BLaER1 (cell line): ENCODE measurements at regions not wholly inside any gene's neighbourhood (a gene's known extent, or its start where the extent isn't known, plus 50 kb on each side); places are given as distances from the start of the nearest gene placed in this dataset.
"Not testable (repeated sequence)": the region's sequence is repeated elsewhere in the genome, so short reads cannot be mapped to it uniquely, and the experiment has no call there.

Experiments used
- H3K27ac ChIP-seq: shearing (Covaris generic); formaldehyde crosslinking; 2 replicates; pipeline ENCODE4 v1.8.1; 2022
- H3K27me3 ChIP-seq: shearing (Covaris generic); formaldehyde crosslinking; 2 replicates; pipeline ENCODE4 v1.8.1; 2022
- H3K36me3 ChIP-seq: shearing (Covaris generic); formaldehyde crosslinking; 2 replicates; pipeline ENCODE4 v1.8.1; 2022
- H3K4me1 ChIP-seq: shearing (Covaris generic); formaldehyde crosslinking; 2 replicates; pipeline ENCODE4 v1.8.1; 2022
- H3K4me2 ChIP-seq: shearing (Covaris generic); formaldehyde crosslinking; 2 replicates; pipeline ENCODE4 v1.8.1; 2022
- H3K4me3 ChIP-seq: shearing (Covaris generic); formaldehyde crosslinking; 2 replicates; pipeline ENCODE4 v1.8.1; 2022
- H3K9ac ChIP-seq: shearing (Covaris generic); formaldehyde crosslinking; 2 replicates; pipeline ENCODE4 v1.8.1; 2022
- H3K9me3 ChIP-seq: shearing (Covaris generic); formaldehyde crosslinking; 2 replicates; pipeline ENCODE4 v1.8.1; 2022
- H4K20me1 ChIP-seq: shearing (Covaris generic); formaldehyde crosslinking; 2 replicates; pipeline ENCODE4 v1.8.1; 2022
- Cebpa-rat ChIP-seq: shearing (Covaris generic); IDR thresholded peaks from 2 replicates; pipeline ENCODE4 v1.8.1; 2022

DNA sequence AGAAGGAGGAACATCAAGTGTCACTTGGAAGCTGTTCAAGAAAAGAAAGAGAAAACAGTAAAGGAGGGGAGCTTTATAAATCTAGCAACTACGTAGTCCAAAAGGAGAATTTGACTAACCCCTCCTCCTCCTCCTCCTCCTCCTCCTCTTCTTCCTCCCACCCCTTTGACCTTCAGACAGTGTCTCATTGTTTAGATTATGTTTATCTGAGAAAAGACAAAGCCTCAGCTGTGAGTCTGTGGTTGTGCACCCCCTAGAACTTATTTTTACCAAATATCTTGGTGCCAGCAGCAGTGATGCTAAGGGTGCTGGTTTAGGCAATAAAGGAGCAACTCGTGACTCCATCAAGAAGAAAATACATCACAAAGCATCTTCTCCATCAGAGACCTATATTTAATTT is 68.9 kb upstream of the BMP2K start:
- Histone ChIP-seq H3K9ac (no peak overlapping the region), H3K4me2 (no peak overlapping the region), H3K36me3 (no peaks in the 10 kb centered on the region), H3K9me3 (peaks cover 11% of the 10 kb centered on the region), H4K20me1 (no peaks in the 10 kb centered on the region), H3K27ac (no peak overlapping the region), H3K4me1 (no peaks in the 10 kb centered on the region), H3K4me3 (no peak overlapping the region), H3K27me3 (no peaks in the 10 kb centered on the region)
- no peak for TF ChIP-seq Cebpa-rat

GRCh38 chr4:78707793-78708192 is 68.4 kb upstream of the BMP2K start:
- no peak for TF ChIP-seq Cebpa-rat
- Histone ChIP-seq H3K27me3 (no peaks in the 10 kb centered on the region), H3K36me3 (no peaks in the 10 kb centered on the region), H3K4me1 (no peaks in the 10 kb centered on the region), H3K9me3 (peaks cover 6% of the 10 kb centered on the region), H4K20me1 (no peaks in the 10 kb centered on the region), H3K9ac (no peak overlapping the region), H3K4me2 (no peak overlapping the region), H3K27ac (no peak overlapping the region), H3K4me3 (no peak overlapping the region)

- no peaks in the 10 kb centered on the region for H4K20me1 ChIP-seq
- no peak overlapping the region for H3K27ac ChIP-seq
- no peak overlapping the region for H3K4me2 ChIP-seq
- no peaks in the 10 kb centered on the region; the same call in 1 of the 2 replicates for H3K9me3 ChIP-seq
- H3K4me1 ChIP-seq: no peaks in the 10 kb centered on the region
- H3K4me3 ChIP-seq: no peak overlapping the region
- no peaks in the 10 kb centered on the region for H3K36me3 ChIP-seq
- no peak overlapping the region for H3K9ac ChIP-seq
- no peak for TF ChIP-seq Cebpa-rat
- H3K27me3 ChIP-seq: no peaks in the 10 kb centered on the region
Observed at GRCh38 chr4:78710536-78710935, 65.6 kb upstream of the BMP2K start.

- no peaks in the 10 kb centered on the region for H3K36me3 ChIP-seq
- no peak overlapping the region for H3K27ac ChIP-seq
- H3K4me3 ChIP-seq: no peak overlapping the region
- no peaks in the 10 kb centered on the region; the same call in 1 of the 2 replicates for H3K9me3 ChIP-seq
- no peaks in the 10 kb centered on the region for H3K27me3 ChIP-seq
- H3K4me1 ChIP-seq: no peaks in the 10 kb centered on the region
- TF ChIP-seq Cebpa-rat: no peak
- no peak overlapping the region for H3K4me2 ChIP-seq
- H4K20me1 ChIP-seq: no peaks in the 10 kb centered on the region
- no peak overlapping the region for H3K9ac ChIP-seq
Observed at GRCh38 chr4:78711676-78712075, 64.5 kb upstream of the BMP2K start.

DNA sequence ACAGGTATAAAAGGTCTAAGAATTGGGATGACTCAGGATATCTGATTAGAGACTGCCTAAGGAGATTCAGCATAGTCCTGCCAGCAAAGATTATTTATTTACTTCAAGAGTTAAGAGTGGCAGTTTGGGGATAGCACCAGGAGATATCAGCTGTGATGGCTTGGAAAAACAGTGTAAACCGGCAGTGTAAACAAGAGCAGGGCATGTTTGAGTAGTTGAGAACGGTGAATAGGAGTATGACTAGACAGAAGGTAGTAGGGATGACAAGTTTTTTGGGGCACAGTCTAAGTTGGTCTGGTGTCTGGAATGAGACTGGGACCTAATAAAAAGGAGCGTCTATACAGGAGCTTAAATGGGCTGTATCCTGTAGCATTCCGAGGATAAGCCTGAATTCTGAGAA is 61.6 kb upstream of the BMP2K start:
- not testable (repeated sequence) for H3K4me1 ChIP-seq, H3K9me3 ChIP-seq, H3K4me2 ChIP-seq, H3K27me3 ChIP-seq, H3K9ac ChIP-seq, H4K20me1 ChIP-seq, H3K27ac ChIP-seq, H3K36me3 ChIP-seq, H3K4me3 ChIP-seq

DNA sequence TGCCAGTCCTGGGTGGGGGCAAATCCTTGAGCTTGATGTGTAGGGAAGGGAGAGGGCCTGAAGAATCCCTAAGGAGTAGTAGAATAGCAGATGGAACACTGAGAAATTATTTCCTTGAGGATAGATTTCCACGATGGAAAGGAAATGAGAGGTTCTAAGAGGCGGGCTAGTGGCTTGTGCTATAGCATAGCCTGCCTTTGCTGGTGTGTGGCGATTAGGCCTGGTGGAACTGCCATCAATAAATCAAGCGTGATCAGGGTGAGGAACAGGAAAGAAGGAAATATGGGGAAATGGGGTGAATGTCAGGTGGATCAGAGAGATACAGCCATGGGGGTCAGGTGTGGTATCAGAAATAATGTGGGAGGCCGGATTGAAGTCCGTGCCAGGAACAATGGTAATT is 60.8 kb upstream of the BMP2K start:
- H4K20me1 ChIP-seq, H3K4me3 ChIP-seq, H3K4me2 ChIP-seq, H3K36me3 ChIP-seq, H3K9ac ChIP-seq, H3K27me3 ChIP-seq, H3K4me1 ChIP-seq, H3K9me3 ChIP-seq, H3K27ac ChIP-seq: not testable (repeated sequence)

DNA sequence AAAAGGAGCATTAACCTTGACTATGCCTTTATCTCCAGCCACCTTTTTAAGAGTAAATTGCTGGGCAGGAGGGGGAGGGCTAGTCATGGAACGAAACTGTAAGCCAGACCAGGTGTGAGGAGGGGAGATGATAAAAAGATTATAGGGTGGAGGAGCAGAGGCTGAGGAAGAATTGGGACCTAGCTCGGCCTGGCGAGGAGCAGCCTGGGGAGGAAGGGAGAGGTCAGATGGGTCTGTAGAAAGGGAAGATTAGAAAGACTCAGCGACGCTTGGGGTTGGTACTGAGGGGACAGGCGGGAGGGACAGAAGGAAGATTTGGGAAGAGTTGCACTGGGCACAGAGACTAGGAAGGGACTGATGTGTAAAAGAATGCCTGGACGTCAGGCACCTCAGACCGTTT is 58.4 kb upstream of the BMP2K start:
- not testable (repeated sequence) for H4K20me1 ChIP-seq, H3K4me3 ChIP-seq, H3K27ac ChIP-seq, H3K36me3 ChIP-seq, H3K27me3 ChIP-seq, H3K4me2 ChIP-seq, H3K9ac ChIP-seq, H3K9me3 ChIP-seq
- peaks cover 22% of the 10 kb centered on the region for H3K4me1 ChIP-seq

GRCh38 chr4:78720204-78720603 is 55.9 kb upstream of the BMP2K start:
- Histone ChIP-seq H3K4me1 (peaks cover 22% of the 10 kb centered on the region), H3K36me3 (no peaks in the 10 kb centered on the region), H3K9me3 (no peaks in the 10 kb centered on the region), H3K4me2 (no peak overlapping the region), H4K20me1 (no peaks in the 10 kb centered on the region), H3K27ac (no peak overlapping the region), H3K4me3 (no peak overlapping the region), H3K27me3 (no peaks in the 10 kb centered on the region), H3K9ac (no peak overlapping the region)
- TF ChIP-seq Cebpa-rat: no peak

DNA sequence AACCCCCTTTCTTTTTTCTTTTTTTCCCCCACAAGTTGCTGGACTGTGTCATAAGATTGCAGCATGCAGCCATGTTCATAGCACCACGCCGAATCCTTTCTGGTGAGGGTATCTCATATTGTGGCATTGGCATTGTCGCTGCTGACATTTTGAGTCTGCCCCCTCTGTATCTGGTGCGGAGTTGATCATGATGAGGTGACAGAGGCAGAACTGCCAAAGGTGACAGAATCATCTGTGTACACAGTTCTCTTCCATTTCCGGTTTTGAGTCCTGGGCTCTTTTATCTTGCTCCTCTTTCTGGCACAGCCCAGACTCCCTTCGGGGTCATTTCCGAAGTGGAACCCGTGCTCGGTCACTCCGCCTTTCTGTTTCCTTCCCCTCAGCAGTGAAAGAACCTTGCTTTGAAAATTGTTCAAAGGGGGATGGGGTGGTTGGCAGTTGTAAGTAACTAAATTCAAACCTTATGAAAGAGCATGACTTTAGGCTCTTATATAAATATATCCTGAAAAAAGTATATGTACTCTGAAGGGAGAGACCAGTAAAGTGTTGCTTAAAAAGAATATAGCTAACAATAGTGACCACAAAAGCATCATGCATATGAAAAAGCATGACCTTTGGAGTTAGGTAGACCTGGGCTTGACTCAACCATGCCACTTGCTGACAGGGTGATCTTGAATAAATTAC is 55.0 kb upstream of the BMP2K start:
- Histone ChIP-seq H4K20me1 (no peaks in the 10 kb centered on the region), H3K27me3 (no peaks in the 10 kb centered on the region), H3K4me2 (peak overlapping the region; percentile 54), H3K4me1 (peaks cover 24% of the 10 kb centered on the region), H3K27ac (no peak overlapping the region), H3K9ac (no peak overlapping the region), H3K9me3 (no peaks in the 10 kb centered on the region), H3K4me3 (no peak overlapping the region), H3K36me3 (no peaks in the 10 kb centered on the region)
- no peak for TF ChIP-seq Cebpa-rat

- Histone ChIP-seq H3K9me3 (no peaks in the 10 kb centered on the region), H3K27me3 (no peaks in the 10 kb centered on the region), H3K4me2 (peak overlapping the region; percentile 54), H3K4me3 (no peak overlapping the region), H3K4me1 (peaks cover 30% of the 10 kb centered on the region), H3K27ac (no peak overlapping the region), H3K9ac (no peak overlapping the region), H3K36me3 (no peaks in the 10 kb centered on the region), H4K20me1 (no peaks in the 10 kb centered on the region)
- TF ChIP-seq Cebpa-rat: no peak
Observed at GRCh38 chr4:78721747-78722146, 54.4 kb upstream of the BMP2K start.

DNA sequence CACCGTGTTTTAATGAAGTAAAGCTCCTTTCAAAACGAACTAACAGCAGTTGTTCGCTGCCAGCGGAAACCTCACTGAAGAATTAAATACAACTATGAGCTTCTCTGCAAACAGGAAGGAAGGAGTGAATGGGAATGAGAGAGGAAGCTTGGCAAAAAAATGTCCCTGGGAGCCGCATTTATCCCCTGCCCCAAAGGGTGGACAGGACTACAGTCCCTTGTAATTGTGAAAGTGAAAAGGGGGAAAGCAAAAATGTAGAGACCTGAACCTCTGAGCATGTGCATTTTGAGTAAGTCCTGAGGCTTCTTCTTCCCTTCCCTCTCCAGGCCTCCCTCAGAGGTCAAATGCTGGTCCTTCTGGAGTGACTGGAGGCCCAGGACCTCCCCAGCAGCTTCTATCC is 53.8 kb upstream of the BMP2K start:
- no peaks in the 10 kb centered on the region for H3K9me3 ChIP-seq
- H4K20me1 ChIP-seq: no peaks in the 10 kb centered on the region
- no peaks in the 10 kb centered on the region for H3K36me3 ChIP-seq
- H3K4me1 ChIP-seq: peaks cover 36% of the 10 kb centered on the region
- H3K9ac ChIP-seq: no peak overlapping the region
- H3K27me3 ChIP-seq: no peaks in the 10 kb centered on the region
- TF ChIP-seq Cebpa-rat: no peak
- no peak overlapping the region for H3K27ac ChIP-seq
- no peak overlapping the region for H3K4me3 ChIP-seq
- peak overlapping the region; percentile 54; the same call in 1 of the 2 replicates for H3K4me2 ChIP-seq
